GM04504 (cell line): ENCODE measurements at regions not wholly inside any gene's neighbourhood (a gene's known extent, or its start where the extent isn't known, plus 50 kb on each side); places are given as distances from the start of the nearest gene placed in this dataset.
"Not testable (repeated sequence)": the region's sequence is repeated elsewhere in the genome, so short reads cannot be mapped to it uniquely, and the experiment has no call there.

Experiments used
- DNase-seq: peaks from one replicate; pipeline ENCODE4 v3.0.0-alpha.2; 2012; ENCODE audit warnings: low read depth

DNA sequence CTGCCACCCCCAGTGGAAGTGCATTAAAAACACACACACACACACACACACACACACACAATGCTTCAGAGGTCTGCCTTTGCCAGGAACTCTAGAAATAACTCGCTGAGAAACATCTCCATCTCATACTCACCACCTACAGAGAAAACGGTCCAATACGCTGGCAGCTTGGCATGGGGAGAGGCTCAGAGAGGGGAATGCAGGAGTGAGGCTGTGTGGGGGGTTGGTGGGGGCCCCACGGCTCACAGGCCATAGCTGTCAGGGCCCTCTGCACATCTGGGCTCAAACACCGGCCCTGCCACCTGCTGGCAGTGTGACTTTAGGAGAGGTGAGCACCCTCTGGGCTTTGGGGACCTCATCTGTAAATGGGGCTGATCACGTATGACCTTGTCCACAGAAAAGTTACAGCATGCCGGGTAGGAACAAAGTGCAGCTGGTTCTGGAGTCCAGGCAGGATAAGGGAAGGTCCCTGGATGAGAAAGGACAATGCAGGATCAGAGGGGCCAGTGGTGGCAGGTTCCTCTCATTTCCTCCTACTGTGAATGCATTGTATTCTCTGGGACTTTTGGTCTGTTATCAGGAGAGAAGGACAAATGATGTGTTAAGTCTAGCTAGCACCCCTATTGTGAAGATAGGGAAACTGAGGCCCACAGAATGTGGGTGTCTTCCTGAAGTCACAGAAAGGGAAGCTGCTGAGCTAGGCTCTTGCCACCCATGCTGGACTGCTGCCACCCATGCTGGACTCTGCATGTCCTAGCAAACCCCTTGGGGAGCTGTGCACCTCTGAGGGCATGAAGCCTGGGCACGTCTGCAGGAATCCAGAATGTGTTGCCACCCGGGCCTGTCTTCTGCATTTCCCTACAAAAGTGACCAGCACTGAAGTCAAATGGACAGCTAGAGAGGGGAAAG is 404.6 kb downstream of the RPS24 start:
- DNase-seq, result no peak

DNA sequence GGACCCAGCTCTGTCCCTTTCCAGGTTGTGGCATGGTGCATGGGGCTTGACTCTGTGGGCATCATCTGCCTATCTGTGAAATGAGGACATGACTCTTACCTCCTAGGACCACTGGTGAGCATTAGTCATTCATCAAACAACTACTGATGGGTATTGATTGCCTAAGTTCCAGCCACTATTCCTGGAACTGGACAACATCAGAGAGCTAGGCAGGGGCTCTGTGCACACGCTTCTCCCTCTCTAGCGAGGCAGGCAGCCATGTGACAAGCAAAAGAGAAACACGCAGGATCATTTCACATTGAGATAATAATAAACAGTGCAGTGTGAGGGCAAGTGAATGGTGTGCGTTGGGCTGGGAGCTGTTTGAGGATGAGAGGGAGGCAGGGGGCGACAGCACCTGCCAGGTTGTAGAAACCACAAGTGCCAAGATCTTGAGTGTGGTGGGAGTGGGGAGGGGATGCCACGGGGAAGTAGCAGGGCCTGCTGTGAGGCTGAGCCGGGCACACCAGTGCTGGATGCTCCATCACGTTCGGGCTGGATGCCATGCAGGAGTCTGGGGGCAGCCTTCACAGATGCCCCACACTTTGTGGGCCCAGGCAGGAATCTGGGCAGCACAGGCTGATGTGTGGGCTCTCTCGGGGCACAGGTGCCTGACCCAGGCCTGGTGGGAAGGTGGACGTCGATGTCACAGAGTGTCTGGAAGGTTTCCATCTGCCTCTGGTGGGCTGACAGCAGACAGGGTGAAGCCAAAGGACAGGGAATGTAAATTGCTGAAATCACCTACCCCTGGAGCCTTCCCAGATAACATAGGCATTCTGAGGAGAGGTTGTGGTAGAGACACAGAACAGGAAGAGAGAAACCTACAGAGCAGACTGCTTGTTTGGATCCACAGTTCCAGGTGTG is 405.5 kb downstream of the RPS24 start:
- no peak for DNase-seq

DNA sequence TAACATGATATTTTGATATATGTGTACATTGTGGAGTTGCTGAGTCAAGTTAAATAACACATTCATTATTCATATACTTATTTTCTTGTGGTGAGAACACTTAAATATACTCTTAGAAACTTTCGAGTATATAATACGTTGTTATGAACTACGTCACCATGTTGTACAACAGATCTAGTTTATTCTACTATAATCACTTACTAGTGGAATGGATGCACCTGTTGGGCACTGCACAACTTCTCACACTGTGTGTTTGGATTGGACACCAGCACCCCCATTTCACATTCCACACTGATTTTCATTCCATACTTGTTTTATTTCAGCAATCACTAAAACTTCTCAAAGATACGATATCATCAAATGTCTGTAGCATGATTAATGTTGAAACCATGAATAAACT is 407.3 kb downstream of the RPS24 start:
- DNase-seq, result no peak

DNA sequence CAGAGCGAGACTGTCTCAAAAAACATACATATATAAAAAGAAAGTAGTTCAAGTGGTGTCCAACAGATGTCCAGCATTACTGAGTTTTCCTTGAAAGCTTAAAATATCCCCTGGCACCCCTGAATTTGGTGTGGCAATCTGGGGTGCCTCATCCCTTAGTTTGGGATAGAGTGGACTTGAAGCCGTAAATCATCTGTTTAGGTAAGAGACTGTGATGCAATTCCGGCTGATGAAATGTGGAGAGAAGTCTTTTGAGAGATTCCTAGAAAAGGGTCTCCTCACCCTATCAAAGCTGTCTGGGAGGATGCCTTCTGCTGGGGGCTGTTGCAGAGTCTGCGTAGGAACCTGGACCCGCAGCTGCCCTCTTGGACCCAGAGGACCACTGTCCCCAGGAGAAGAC is 408.0 kb downstream of the RPS24 start:
- no peak for DNase-seq

DNA sequence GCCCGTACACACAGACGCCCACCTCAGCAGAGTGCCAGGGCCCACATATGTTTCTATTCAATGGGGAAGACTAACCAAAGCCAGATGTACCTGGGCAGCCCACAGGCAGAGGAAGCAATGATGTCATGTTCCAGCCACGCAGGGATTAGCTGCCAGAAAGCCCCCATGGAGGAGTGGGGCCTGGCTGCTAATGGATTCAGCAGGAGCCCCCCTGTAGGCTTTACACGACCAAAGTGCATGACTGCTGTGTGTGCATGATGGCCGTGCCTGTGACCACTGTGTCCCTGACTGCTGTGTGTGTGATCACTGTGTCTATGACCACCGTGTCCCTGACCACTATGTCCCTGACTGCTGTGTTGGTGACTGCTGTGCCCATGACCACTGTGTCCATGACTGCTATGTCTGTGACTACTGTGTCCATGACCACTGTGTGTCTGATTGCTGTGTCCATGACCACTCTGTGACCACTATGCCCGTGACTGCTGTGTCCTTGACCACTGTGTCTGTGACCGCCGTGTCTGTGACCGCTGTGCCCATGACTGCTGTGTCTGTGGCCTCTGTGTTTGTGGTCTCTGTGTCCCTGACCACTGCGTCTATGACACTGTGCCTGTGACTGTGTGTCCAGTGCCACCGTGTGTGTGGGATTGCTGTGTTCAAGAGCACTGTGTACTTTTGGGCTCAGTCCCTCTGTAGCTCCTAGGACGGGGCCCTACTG is 409.3 kb downstream of the RPS24 start:
- DNase-seq, result no peak

DNA sequence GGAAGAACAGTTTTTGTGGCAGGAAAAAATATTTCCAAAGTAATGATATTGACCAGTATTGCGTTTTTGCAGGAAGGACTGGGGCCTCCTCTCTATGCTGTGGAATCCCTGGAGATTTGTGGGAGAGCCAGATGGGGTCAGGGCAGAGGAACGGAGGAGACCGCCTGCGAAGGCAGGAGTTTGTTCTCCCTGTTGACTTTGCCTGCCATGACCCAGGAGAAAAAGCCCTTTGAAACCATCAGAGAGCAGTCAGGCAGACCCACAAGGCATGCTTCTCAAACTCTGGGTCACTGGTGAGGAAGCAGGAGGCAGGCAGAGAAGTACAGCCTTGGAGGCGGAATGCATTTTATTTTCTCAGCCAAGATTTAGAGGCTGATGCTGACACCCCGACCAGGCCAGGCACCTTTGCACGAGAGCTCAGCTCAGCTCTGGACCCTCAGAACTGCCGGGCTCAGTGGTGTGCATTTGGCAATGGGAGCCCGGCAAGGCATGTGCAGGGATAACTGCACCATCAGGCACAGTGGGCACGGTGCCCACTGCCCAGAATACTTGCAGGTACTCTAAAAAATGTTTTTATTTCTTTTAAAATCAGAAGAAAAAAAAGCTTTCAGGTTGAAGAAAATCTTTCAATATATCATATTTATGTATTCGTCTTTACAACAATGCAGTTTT is 410.4 kb downstream of the RPS24 start:
- DNase-seq, result no peak

DNA sequence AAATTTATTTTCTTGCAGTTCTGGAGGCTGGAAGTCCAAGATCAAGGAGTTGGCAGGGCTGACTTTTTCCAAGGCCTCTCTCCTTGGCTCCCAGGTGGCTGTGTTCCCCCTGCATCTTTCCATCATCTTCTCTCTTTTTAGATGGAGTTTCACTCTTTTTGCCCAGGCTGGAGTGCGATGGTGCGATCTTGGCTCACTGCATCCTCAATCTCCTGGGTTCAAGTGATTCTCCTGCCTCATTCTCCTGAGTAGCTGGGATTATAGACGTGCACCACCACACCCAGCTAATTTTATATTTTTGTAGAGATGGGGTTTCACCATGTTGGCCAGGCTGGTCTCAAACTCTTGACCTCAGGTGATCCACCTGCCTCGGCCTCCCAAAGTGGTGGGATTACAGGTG is 411.1 kb downstream of the RPS24 start:
- not testable (repeated sequence) for DNase-seq

DNA sequence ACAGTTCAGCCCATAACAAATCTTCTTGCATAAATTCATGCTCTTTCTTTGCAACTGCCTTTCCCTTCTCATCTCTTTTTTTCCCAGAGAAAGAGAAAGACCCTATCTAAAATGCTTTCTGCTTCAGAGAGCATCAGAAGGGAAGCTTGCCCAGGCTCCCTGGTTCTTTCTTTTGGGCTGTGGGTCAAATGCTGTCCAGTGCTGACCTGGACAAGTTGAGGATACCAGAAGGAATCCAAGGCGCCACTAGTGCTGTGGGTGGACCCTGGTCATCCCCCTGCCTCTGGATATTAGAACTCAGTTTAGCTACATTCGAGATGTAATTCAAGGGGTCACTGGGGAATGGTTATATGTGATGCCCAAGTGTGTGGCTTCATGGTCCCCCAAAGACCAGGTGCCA is 411.6 kb downstream of the RPS24 start:
- DNase-seq, result no peak

DNA sequence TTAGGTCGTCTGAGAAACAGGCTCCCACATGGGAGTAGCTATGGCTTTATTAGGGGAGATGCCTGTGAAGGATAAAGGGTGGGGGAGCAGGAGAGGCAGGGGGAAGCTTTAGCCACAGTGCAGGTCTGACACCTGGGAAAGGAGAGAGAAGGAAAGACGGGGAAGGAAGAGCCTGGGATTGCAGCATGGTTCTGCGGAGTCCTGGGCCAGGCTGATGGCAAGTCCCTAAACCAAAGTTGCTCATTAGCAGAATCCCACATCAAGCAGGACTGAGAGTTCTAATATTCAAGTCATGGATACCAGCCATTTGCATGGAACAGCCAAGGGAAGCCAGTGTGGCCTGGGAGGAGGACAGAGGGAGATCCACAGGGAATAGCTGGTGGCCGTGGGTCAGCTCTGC is 414.8 kb downstream of the RPS24 start:
- DNase-seq, result no peak

DNA sequence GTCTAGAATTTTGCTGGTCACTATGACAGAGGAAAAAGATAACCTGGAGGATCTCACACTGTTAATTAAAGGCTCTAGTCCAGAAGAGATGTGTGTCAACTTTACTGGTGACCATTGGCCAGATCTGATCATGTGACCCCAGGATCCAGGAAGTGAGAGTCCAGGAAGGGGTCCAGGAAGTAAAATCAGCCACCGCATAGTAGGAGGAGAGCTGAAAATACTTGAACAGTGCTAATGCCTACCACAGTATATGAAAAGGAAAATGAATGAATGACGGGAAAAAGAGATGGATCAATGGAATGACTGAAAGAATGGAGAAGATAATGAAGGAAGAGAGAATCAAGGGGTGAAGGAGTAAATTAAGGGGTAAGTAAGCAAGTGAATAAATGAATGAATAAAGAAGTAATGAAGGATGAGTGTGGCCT is 415.3 kb downstream of the RPS24 start:
- DNase-seq, result no peak

DNA sequence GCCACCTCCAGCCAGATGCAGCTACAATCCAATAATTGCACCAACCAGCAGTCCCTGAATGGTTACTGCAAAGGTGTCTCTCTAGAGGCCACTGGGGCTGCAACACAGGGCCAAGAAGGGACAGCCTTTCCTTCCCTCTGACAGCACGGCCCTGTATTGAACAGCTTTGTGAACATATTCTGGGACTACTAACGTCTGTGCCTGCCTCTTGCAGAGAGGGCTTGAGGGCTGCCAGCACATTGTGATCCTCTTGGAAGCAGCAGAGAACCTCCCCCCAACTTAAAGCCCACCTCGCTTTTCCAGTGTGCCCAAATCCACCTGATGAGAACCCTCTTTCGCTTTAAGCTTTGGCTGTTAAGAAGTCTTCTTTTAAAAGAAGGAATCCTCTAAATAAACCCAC is 415.9 kb downstream of the RPS24 start:
- no peak for DNase-seq

DNA sequence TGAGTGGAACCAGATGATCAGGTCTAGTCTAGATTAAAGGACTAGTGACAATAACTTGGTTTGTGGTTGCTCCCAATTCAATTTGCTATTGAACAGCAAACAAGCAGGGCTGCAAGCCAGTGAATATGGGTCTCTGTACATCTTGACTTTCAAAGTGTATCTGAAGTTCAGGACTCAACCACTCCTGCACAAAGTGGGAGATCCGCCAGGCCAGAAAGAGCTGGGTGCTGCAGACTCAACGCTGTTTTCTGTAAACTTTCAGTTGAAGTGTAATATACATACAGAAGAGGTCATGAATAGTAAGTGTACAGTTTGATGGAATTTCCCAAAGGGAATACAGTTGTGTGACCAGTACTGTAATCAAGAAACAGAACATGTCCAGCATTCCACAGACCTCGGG is 416.6 kb downstream of the RPS24 start:
- DNase-seq, result no peak

DNA sequence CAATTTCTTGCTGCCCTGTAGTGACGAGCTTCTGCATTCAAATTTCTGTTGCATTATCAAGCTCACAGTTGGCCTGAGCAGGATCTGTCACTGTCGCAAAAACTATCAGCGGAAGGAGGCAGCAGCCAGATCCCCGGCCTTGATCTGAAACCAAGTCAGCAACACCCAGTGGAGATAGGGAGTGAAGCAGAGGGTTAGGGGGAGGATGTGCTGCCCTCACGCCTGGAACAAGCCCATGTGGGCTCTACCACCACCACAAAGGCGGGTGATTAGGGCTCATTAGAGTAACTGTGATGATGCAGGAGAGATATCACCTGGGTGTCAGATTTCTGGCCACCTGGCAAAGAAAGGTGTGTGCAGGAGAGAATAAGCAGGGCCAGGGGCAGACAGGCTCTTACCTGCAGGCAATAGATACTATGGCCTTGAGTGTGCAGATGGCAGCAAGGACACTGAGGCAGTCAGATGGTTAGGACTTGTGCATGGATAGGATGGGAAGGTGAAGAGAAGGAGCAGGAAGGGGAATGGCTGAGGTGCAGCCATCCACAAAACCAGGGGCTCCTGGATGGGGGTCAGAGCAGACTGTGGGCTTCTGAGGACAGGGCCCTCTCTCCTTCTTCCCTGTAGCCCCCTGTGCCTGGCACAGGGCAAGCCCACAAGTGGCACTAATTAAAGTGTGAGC is 417.3 kb downstream of the RPS24 start:
- no peak for DNase-seq

DNA sequence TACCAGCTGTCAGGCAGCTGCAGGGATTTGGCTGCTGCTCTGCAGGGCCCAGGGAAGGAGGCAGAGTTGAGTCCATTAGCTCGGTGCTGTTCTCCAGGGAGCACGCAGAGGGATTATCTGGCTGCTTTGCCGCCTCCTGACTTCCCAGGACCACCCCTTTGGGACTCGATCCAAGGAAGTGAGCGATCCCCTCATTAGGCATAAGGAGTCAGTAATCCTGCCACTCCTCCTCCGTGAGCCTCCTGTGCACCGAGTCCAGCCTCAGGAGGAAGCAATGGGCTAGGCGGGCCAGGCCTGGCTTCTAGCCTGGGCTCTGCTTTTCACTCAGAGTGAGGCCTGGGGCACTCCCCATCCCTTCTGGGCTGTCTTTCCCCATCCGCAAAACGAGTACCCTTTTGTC is 417.9 kb downstream of the RPS24 start:
- no peak for DNase-seq

DNA sequence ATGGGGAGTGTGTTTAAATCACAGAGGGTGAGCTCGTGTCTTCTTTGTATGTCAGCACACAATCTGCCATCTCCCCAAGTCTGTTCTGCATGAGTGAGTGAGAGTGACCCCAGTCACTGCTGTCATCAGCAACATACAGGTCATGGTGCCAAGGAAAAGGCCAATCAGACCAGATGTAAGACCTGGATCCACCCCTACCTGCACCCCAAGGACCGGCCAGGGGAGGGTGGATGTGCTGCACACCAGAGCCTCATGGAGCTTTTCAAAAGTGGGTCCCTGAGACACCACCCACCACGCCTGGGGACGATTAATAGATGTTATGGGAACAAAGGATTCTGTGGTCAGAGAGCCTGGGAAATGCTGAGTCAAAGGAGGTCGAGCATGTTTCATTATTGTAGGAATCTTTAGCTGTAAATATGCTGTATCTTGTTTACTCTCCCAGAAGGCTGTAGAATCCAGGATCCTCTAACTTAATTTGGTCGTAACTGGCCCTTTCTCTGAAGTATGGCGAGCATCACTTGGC is 420.5 kb downstream of the RPS24 start:
- no peak for DNase-seq

DNA sequence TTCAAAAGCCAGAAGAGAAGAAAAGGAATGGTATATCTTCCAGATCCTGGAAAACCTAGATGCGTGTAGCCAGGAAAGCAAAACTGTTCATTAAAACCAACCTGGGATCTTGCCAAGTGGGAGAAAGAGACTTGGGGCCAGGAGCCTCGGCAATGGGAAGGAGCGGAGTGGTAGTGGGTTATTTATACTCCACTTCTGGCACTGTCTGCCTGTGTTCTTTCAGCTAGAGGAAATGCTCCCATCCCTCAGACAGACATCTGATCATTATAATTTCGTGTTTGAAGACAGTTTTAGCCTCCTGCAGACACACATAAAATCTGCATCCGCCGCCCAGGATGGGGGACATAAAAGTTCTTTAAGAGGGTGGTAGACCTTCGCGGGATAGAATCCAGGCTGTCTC is 421.6 kb downstream of the RPS24 start:
- DNase-seq, result no peak

DNA sequence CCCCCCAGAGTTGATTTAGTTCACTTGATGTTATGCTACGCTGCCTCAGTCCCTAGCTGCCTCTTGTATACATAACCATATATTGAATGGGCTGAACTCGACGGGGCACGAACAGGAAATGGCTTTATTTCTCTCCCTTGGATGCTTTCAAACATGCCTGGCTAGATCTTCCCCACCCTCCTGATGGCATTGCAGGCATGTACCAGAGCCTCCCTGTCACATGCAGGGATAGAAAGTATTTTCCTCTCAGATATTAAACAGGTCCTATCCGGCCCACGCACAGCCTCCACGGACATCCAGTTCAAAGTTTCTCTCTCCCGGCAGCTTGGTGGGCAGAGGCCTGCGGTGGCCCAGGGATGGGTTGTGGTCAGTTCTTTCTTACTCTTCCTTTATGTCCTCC is 422.1 kb downstream of the RPS24 start:
- no peak for DNase-seq

DNA sequence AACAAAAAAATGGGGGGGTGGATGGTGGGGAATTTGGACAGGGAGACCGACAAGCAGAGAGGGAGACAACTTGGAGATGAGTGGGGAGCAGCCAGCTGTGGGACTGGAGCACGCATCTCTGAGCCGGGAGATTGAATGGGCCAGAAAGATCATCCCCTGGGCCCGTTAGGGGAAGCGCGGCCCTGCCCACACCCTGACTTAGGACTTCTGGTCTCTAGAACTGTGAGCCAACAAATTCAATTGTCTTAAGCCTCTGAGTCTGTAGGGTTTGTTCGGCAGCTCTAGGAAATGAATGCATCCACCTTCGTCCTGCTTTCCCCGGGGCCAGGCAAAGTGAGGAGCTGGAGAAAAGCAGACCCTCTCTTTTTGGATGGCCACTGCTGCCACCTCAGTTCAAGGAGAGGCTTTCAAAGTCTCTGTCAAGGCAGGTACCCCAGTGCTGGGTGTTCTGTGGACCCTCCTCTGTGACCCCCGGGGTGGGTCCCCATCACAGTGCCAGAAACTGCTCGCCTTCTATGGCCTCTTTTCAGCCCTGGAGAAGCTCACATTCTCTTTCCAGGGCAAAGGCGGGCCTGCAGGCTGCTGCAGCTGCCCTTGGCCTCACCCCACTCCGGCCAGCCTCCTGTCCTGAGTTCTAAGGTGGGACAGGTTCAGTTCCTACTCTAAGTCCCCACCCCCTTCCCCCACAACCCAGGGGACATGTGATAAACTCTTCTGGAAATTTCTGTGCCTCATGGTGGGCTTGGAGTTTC is 423.2 kb downstream of the RPS24 start:
- no peak for DNase-seq

DNA sequence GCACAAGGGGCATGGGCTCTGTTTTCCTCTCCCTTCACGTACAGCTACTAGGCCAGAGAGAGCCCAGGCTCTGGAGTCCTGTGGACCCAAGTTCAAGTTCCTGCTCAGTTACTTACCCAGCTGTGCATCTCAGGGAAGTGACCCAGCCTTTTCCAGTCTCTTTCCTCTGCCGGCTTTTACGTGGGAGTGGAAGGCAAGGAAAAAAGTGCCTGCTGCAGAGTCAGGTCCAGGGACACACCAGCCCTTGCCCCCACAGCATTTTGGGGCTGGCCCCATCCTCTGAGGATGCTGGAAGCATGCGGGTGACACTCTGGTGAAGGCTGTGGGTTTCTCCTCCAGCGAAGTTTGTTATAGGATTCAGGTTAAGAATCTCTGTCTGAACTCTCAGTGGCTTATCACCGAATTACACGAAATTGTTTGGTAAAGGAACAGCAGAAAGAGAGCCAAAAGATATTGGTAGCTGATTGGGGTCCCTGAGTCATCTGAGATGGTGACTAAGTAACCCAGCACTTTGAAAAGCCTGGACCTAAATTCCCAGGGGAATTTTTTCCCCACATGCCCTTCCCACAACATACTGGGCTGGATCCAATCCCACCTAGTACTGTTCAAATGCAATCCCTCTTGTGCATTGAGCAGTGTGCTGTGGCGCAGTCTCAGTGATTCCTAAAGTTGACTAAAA is 424.3 kb downstream of the RPS24 start:
- peak; percentile 38 for DNase-seq
